Stimulated activated CD4-positive, alpha-beta T cell treated with anti-CD3 and anti-CD28 coated beads, Interleukin-4, amount 100 ng/mL, for 1 hour (primary cell): ENCODE measurements at regions not wholly inside any gene's neighbourhood (a gene's known extent, or its start where the extent isn't known, plus 50 kb on each side); places are given as distances from the start of the nearest gene placed in this dataset.

Experiments used
- DNase-seq: peaks from one replicate; pipeline ENCODE4 v3.0.0-alpha.2; 2020

- DNase-seq, result no peak
Observed at GRCh38 chr14:104322531-104323366, 184.4 kb downstream of the KIF26A start.

- DNase-seq, result no peak
Observed at GRCh38 chr14:104323551-104324175, 185.3 kb downstream of the KIF26A start.

- DNase-seq, result no peak
Observed at GRCh38 chr14:104326848-104327247, 188.5 kb downstream of the KIF26A start.

- no peak for DNase-seq
Observed at GRCh38 chr14:104328607-104329006, 190.2 kb downstream of the KIF26A start.

DNA sequence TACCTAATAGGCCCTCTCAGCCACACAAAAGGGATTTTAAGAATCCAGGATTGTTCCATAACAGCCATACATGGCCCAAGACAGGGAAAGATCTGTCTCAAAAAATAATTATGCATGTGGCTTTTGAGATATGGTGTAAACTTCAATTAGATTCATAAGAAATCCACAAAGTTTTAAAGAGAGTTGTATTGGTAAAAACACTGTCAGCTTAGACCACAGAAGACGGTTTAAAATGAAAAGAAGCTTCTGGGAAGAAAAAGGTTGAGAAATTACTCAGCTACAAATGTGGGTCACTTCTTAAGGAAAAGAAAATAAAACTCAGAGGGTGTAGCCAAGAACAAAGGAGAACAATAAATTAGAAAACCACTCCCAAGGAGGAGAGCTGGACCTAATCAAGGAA lies 191.4 kb downstream of the KIF26A start:
- DNase-seq, result no peak

- DNase-seq, result no peak
Observed at GRCh38 chr14:104331871-104332605, 193.7 kb downstream of the KIF26A start.

DNA sequence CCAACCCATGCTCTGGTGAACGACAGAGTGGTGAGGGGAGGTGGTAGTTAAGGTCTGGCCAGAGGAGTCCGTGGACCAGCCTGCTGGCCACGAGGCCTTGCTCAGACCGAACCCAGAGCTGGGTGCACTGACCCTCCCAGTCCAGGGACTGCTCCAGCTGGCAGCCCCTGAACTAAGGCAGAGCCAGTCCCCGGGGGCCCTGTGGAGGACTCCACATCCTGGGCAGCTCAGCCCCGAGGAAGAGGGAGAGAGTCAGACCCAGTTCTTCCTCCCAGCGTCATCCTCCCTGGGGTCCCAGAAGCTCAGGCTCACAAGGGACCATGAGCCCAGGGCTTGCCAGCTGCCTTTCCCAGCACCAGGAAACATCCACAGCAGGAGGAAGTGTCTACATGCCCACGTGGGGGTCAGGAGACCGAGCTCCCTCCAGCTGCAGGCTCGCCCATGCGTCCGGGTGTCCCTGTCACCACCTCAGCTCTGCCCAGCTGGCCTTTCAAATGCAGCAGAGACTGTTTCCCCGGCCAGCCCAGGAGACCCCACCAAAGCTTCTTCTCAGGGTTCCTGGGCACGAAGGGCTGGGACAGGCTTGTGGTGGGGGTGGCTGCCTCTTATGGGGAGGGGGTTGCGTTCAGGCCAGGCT lies 194.4 kb downstream of the KIF26A start:
- no peak for DNase-seq

- no peak for DNase-seq
Observed at GRCh38 chr14:104333646-104334423, 195.4 kb downstream of the KIF26A start.

- no peak for DNase-seq
Observed at GRCh38 chr14:104334424-104335161, 196.2 kb downstream of the KIF26A start.

DNA sequence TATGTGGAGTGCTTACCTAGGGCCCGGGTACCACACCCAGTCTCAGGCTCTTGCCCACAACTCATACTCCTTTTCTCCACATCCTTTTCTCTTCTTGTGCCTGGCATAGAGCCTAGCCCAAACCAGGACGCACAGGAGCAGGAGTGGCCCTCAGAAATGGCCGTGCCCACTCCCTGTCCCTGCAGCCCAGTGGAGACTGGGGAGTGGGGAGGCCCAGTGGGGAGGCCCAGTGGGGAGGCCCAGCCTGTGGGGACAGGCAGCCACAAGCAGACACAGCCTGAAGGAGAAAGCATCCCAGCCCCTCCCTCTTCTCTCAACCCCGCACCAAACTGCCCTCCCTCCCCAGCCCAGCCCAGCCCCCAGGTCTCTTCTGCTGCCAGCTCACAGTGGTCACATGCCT lies 196.8 kb downstream of the KIF26A start:
- no peak for DNase-seq

DNA sequence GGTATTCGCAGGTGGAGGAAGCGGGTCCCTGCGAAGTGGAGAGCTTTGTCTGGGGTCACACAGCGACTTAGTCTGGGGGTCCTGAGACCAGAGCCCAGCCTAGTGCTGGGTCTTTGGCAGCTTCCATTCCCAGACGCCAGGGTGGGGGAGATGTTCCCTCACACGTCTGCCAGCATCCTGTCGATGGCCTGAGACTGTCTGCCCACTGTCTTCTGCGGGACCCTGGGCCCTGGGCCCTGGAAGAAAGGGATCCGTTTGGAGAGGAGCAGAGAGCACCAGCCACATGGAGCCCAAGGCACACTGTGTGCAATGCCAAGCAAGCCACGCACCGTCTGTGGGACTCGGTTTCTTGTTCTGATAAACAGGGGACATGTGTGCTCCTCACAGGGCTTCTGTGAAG lies 197.2 kb downstream of the KIF26A start:
- DNase-seq, result no peak

GRCh38 chr14:104337351-104337750 lies 199.0 kb downstream of the KIF26A start:
- no peak for DNase-seq

DNA sequence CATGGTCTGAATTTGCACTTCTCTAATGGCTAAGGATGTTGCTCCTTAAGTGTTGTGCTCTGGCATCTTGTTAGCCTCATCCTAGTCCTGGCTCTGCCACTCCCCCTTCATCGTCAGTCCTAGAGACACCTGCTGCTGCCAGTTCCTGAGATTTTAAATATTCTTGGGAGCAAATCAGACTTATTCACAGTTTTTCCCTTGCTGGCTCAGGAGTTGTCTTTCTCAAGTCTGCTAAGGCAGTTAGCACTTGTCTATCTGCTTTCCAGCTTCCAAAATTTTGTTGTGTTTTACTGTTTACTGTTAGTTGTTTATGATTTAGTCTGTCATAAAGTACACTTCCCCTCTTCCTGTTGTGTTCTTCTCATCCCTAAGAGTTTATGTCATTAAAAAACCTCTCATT lies 201.0 kb downstream of the KIF26A start:
- no peak for DNase-seq

GRCh38 chr14:104339829-104340228 lies 201.4 kb downstream of the KIF26A start:
- no peak for DNase-seq

DNA sequence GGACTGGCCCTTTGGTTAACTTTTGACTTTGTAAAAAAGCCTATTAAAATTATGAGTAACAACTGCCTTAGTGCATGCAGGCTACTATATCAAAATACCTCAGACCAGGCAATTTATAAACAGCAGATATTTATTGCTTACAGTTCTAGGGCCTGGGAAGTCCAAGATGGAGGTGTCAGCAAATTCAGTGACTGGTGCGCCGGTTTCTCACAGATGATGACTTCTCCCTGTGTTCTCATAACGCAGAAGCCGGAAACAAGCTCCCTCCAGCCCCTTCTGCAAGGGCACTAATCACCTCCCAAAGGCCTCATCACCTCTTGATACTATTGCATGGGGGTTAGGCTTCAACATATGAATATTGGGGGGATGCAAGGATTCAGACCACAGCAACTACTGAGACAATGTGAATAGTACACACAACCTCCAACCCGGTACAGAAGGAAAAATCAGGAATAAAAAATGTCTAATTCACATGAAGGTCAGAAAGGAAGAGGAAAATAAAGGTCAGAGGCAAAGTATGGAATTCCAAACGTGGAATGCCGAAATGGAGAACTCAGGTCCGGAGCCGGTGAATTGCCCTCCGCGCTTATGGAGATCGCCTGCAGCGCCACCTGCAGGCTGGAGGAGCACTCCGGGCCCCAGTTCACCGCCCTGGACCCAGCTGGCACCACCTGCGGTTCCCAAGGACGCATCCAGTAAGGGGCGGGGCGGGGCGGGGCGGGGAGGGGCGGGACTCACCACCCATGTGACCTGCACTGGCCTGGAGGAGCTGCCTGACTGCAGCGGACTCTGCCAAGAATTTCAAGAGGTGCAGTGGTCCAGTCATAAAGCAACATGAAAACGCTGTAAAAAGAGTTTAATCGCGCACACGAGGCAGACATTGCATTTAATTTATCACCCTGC lies 203.4 kb downstream of the KIF26A start:
- DNase-seq, result no peak

- DNase-seq, result no peak
Observed at GRCh38 chr14:104342435-104343293, 204.3 kb downstream of the KIF26A start.

- DNase-seq, result no peak
Observed at GRCh38 chr14:104343294-104343625, 204.9 kb downstream of the KIF26A start.

- no peak for DNase-seq
Observed at GRCh38 chr14:104343690-104344640, 205.6 kb downstream of the KIF26A start.
